SIG-M5 treated with dmso at 0.1 percent for 504 hours (cell line): ENCODE measurements at regions not wholly inside any gene's neighbourhood (a gene's known extent, or its start where the extent isn't known, plus 50 kb on each side); places are given as distances from the start of the nearest gene placed in this dataset.
"Not testable (repeated sequence)": the region's sequence is repeated elsewhere in the genome, so short reads cannot be mapped to it uniquely, and the experiment has no call there.

Experiments
- DNase-seq: peaks from one replicate; lab custom pipeline; 2025; ENCODE audit not compliant: unreplicated experiment; lab: John Stamatoyannopoulos, UW

GRCh38 chr10:61192589-61192988 lies 248.6 kb upstream of the RHOBTB1 start:
- DNase-seq = not testable (repeated sequence)

GRCh38 chr10:61192042-61192441 lies 248.1 kb upstream of the RHOBTB1 start:
- DNase-seq = no peak

GRCh38 chr10:61189912-61190311 lies 245.9 kb upstream of the RHOBTB1 start:
- no peak for DNase-seq

- no peak for DNase-seq
These were observed 244.7 kb upstream of the RHOBTB1 start for GRCh38 chr10:61188691-61189090.

- no peak for DNase-seq
These were observed 244.1 kb upstream of the RHOBTB1 start for GRCh38 chr10:61188101-61188500.

- no peak for DNase-seq
These were observed 243.6 kb upstream of the RHOBTB1 start for GRCh38 chr10:61187601-61188000.

- DNase-seq = no peak
These were observed 242.4 kb upstream of the RHOBTB1 start for GRCh38 chr10:61186408-61186807.

- no peak for DNase-seq
These were observed 240.4 kb upstream of the RHOBTB1 start for GRCh38 chr10:61184429-61184828.

- DNase-seq = no peak
These were observed 240.0 kb upstream of the RHOBTB1 start for GRCh38 chr10:61183967-61184366.

GRCh38 chr10:61181832-61182231 lies 237.8 kb upstream of the RHOBTB1 start:
- DNase-seq = no peak

- DNase-seq = no peak
These were observed 235.8 kb upstream of the RHOBTB1 start for GRCh38 chr10:61179771-61180170.

GRCh38 chr10:61176424-61176823 lies 232.4 kb upstream of the RHOBTB1 start:
- DNase-seq = no peak

GRCh38 chr10:61175316-61175715 lies 231.3 kb upstream of the RHOBTB1 start:
- DNase-seq = no peak

GRCh38 chr10:61173450-61173849 lies 229.5 kb upstream of the RHOBTB1 start:
- DNase-seq = no peak

GRCh38 chr10:61172182-61172926 lies 228.4 kb upstream of the RHOBTB1 start:
- no peak for DNase-seq

- no peak for DNase-seq
These were observed 226.6 kb upstream of the RHOBTB1 start for GRCh38 chr10:61170594-61170993.

GRCh38 chr10:61169294-61169693 lies 225.3 kb upstream of the RHOBTB1 start:
- DNase-seq = no peak

- DNase-seq = no peak
These were observed 222.5 kb upstream of the RHOBTB1 start for GRCh38 chr10:61166489-61166888.

- no peak for DNase-seq
These were observed 222.1 kb upstream of the RHOBTB1 start for GRCh38 chr10:61166065-61166464.

GRCh38 chr10:61164458-61165160 lies 220.6 kb upstream of the RHOBTB1 start:
- no peak for DNase-seq

GRCh38 chr10:61163403-61163802 lies 219.4 kb upstream of the RHOBTB1 start:
- no peak for DNase-seq

- no peak for DNase-seq
These were observed 216.3 kb upstream of the RHOBTB1 start for GRCh38 chr10:61160253-61160652.

GRCh38 chr10:61159253-61159652 lies 215.3 kb upstream of the RHOBTB1 start:
- no peak for DNase-seq
